Spleen (tissue), 11 donors: ENCODE measurements at regions not wholly inside any gene's neighbourhood (a gene's known extent, or its start where the extent isn't known, plus 50 kb on each side); places are given as distances from the start of the nearest gene placed in this dataset.

ENCODE experiments used
- DNase-seq: peaks from one replicate; pipeline ENCODE4 v3.0.0-alpha.2; 2020
- H3K27ac ChIP-seq, 8 donors: fragments of 200-600 bp; sonication (generic) in 7 of 8; 1 replicate in 4 of 8; 2 replicates in 4 of 8; pipeline versions ENCODE4 v1.5.0 to v1.8.0; 2016 to 2021; ENCODE audit warnings: inconsistent platforms in 4 of 8, mild to moderate bottlenecking in 4 of 8, moderate library complexity in 1 of 8
- H3K27me3 ChIP-seq, 7 donors: fragments of 200-600 bp; sonication (generic) in 6 of 7; replicated peaks in 1 of 7; 1 replicate in 4 of 7; 2 replicates in 3 of 7; pipeline versions ENCODE4 v1.5.0 to v1.8.0; 2016 to 2021; ENCODE audit warnings: inconsistent platforms in 3 of 7, mild to moderate bottlenecking in 1 of 7
- H3K36me3 ChIP-seq, 6 donors: fragments of 200-600 bp; sonication (generic) in 5 of 6; 1 replicate in 4 of 6; 2 replicates in 2 of 6; pipeline versions ENCODE4 v1.5.0 to v1.8.0; 2016 to 2021; ENCODE audit warnings: inconsistent platforms in 2 of 6
- H3K4me1 ChIP-seq, 6 donors: fragments of 200-600 bp; sonication (generic) in 5 of 6; 1 replicate in 3 of 6; 2 replicates in 3 of 6; pipeline versions ENCODE4 v1.5.0 to v1.8.0; 2016 to 2021; ENCODE audit warnings: inconsistent platforms in 3 of 6
- H3K4me3 ChIP-seq, 8 donors: fragments of 200-600 bp; sonication (generic) in 7 of 8; 1 replicate in 4 of 8; 2 replicates in 4 of 8; pipeline versions ENCODE4 v1.5.0 to v1.8.0; 2016 to 2021; ENCODE audit warnings: inconsistent platforms in 4 of 8, mild to moderate bottlenecking in 4 of 8, moderate library complexity in 2 of 8
- H3K9me3 ChIP-seq, 8 donors: fragments of 200-600 bp; sonication (generic) in 7 of 8; 1 replicate in 4 of 8; 2 replicates in 4 of 8; pipeline versions ENCODE4 v1.5.0 to v1.8.0; 2016 to 2021; ENCODE audit warnings: inconsistent platforms in 4 of 8
- CTCF ChIP-seq, 11 experiments: fragments of 200-600 bp in 7 of 11; fragments of 450-650 bp in 4 of 11; sonication (generic) in 4 of 11; IDR thresholded peaks in 8 of 11; conservative IDR thresholded peaks in 3 of 11; 1 replicate in 7 of 11; 2 replicates in 4 of 11; pipeline versions ENCODE4 v1.4.0 to v1.8.0; 2016 to 2021; ENCODE audit warnings: antibody characterized with exemption in 11 of 11, inconsistent platforms in 4 of 11, mild to moderate bottlenecking in 1 of 11
- POLR2A ChIP-seq, 3 donors: fragments of 450-650 bp; IDR thresholded peaks; one replicate each; pipeline ENCODE4 v1.5.1; 2017; ENCODE audit warnings: antibody characterized with exemption in 3 of 3, mild to moderate bottlenecking in 1 of 3
- POLR2AphosphoS5 ChIP-seq, 3 donors: sonication (generic); formaldehyde crosslinking; IDR thresholded peaks; one replicate each; pipeline ENCODE4 v1.5.1; 2017; ENCODE audit warnings: antibody characterized with exemption in 3 of 3
- WGBS, 5 donors: extraction: QIAGEN DNeasy Blood & Tissue Kit in 3 of 5; methylation state at CpG; one replicate each; pipeline versions ENCODE4 v1.1.5 to v1.1.7; 2013 to 2018; 5-methylcytosine and 5-hydroxymethylcytosine counted together
- intact Hi-C: fragments of 100-400 bp; cut with DNase I; formaldehyde crosslinking; loops from one replicate; pipeline ENCODE4 v1.15.0; 2023; ENCODE audit warnings: low total_unique reads
- donor health status: healthy with polysubstance abuse.
- donor health status: DM: no; HTN: no; CAD: no; lungs with moderate emphysema.
- donor health status: DM: no; HTN: no; CAD: no.
- donor health status: Bipolar disorder and iron deficiency.
- donor health status: healthy.
- donor health status: DM: no; HTN: no; CAD: no.
- donor health status: DM: yes; HTN: yes; CAD: no.

GRCh38 chr18:56462276-56462675 lies 176.1 kb downstream of the TXNL1 start:
- Histone ChIP-seq H3K4me1 (peaks cover 0 to 29% (median 5%) of the 10 kb centered on the region in 6 donors), H3K36me3 (no peaks in the 10 kb centered on the region), H3K27me3 (no peaks in the 10 kb centered on the region), H3K4me3 (no peak overlapping the region), H3K9me3 (peaks cover 3 to 36% (median 30%) of the 10 kb centered on the region in 8 donors), H3K27ac (no peak overlapping the region)
- TF ChIP-seq CTCF (IDR thresholded peaks at IDR 0.05 in 8 of 11, conservative IDR thresholded peaks at IDR 0.05 in 3 of 11) (no peak), POLR2AphosphoS5 (IDR thresholded peaks at IDR 0.05) (no peak), POLR2A (IDR thresholded peaks at IDR 0.05) (no peak)
- 58 to 94% (median 84%) methylated on average over 1 of the region's 1 CpG for WGBS, 5 donors
- no peak for DNase-seq
- intact Hi-C loops = no loop called here

- 67 to 95% (median 87%) methylated on average over 1 of the region's 1 CpG for WGBS, 5 donors
- Histone ChIP-seq H3K9me3 (peaks cover 3 to 34% (median 30%) of the 10 kb centered on the region in 8 donors), H3K4me3 (no peak overlapping the region), H3K36me3 (no peaks in the 10 kb centered on the region), H3K4me1 (peaks cover 0 to 32% (median 5%) of the 10 kb centered on the region in 6 donors), H3K27ac (peak overlapping the region in 4 of 8 donors; percentile 53 to 69 (median 62)), H3K27me3 (no peaks in the 10 kb centered on the region)
- TF ChIP-seq CTCF (IDR thresholded peaks at IDR 0.05 in 8 of 11, conservative IDR thresholded peaks at IDR 0.05 in 3 of 11) = no peak
- TF ChIP-seq POLR2A (IDR thresholded peaks at IDR 0.05) = no peak
- TF ChIP-seq POLR2AphosphoS5 (IDR thresholded peaks at IDR 0.05) = no peak
- intact Hi-C loops = no loop called here
- no peak for DNase-seq
Observed at GRCh38 chr18:56461151-56461550, 177.2 kb downstream of the TXNL1 start.

GRCh38 chr18:56460581-56460980 lies 177.8 kb downstream of the TXNL1 start:
- peak overlapping the region in 5 of 8 donors; percentile 37 to 69 (median 62) for H3K27ac ChIP-seq
- WGBS, 5 donors = 19 to 32% (median 31%) methylated on average over 3 of the region's 3 CpGs

More at GRCh38 chr18:56460581-56460980, 177.8 kb downstream of the TXNL1 start:
- H3K36me3 ChIP-seq = no peaks in the 10 kb centered on the region
- DNase-seq = no peak
- intact Hi-C loops = no loop called here
- H3K4me3 ChIP-seq = no peak overlapping the region
- peaks cover 0 to 32% (median 5%) of the 10 kb centered on the region in 6 donors for H3K4me1 ChIP-seq
- TF ChIP-seq CTCF (IDR thresholded peaks at IDR 0.05 in 8 of 11, conservative IDR thresholded peaks at IDR 0.05 in 3 of 11) (no peak), POLR2A (IDR thresholded peaks at IDR 0.05) (no peak), POLR2AphosphoS5 (IDR thresholded peaks at IDR 0.05) (no peak)
- peaks cover 3 to 29% (median 26%) of the 10 kb centered on the region in 8 donors for H3K9me3 ChIP-seq
- H3K27me3 ChIP-seq = no peaks in the 10 kb centered on the region
